ENCODE measurements at regions not wholly inside any gene's neighbourhood (a gene's known extent, or its start where the extent isn't known, plus 50 kb on each side); places are given as distances from the start of the nearest gene placed in this dataset.

GRCh38 chr10:117477961-117478670 lies 64.4 kb upstream of the EMX2 start:
- TF ChIP-seq CHD2 (IDR thresholded peaks at IDR 0.05; ENCODE audit: low read depth, low read length) = no peak
- TF ChIP-seq ZNF318 (IDR thresholded peaks at IDR 0.05; ENCODE audit: borderline replicate concordance in 1 of 2, low read depth in 1 of 2) = no peak
- no peak for TF ChIP-seq JUN (IDR thresholded peaks at IDR 0.05; ENCODE audit: borderline replicate concordance, low read depth, low read length)
- TF ChIP-seq JUN (CRISPR knock-in tag; IDR thresholded peaks at IDR 0.05; ENCODE audit: borderline replicate concordance) = no peak
- no peak for TF ChIP-seq ZBTB40 (IDR thresholded peaks at IDR 0.05)
- no peak for TF ChIP-seq ZBTB40 (CRISPR knock-in tag; IDR thresholded peaks at IDR 0.05)
- no peak for TF ChIP-seq TAF9B (IDR thresholded peaks at IDR 0.05; ENCODE audit: partially characterized antibody)

Measured in K562 (cell line).